B cell (primary cell): ENCODE measurements at regions not wholly inside any gene's neighbourhood (a gene's known extent, or its start where the extent isn't known, plus 50 kb on each side); places are given as distances from the start of the nearest gene placed in this dataset.

ENCODE experiments used
- ATAC-seq: fragments of 200-7000 bp; cut with Tn5 transposase; one replicate; pipeline ENCODE4 v1.10.0; 2021; ENCODE audit warnings: low read depth, mild to moderate bottlenecking, moderate number of reproducible peaks, moderate library complexity
- CTCF ChIA-PET: fragments of 350-600 bp; sonication (Branson Sonifier 250); formaldehyde crosslinking; loops from one replicate; lab custom pipeline; 2021; ENCODE audit warnings: antibody characterized with exemption, inconsistent platforms; lab: Charles Lee
- POLR2A ChIA-PET: fragments of 350-600 bp; sonication (Branson Sonifier 250); formaldehyde crosslinking; loops from one replicate; lab custom pipeline; 2021; ENCODE audit warnings: antibody characterized with exemption; lab: Charles Lee
- DNase-seq: peaks from one replicate; pipeline ENCODE4 v3.0.0; 2013
- H2AFZ ChIP-seq: 2 replicates; pipeline ENCODE4 v1.6.1; 2012; ENCODE audit warnings: mild to moderate bottlenecking, low read depth, low read length; ENCODE audit not compliant: insufficient read depth, poor library complexity, severe bottlenecking
- H3K27ac ChIP-seq, 2 donors: 1 replicate in 1 of 2; 2 replicates in 1 of 2; pipeline ENCODE4 v1.5.1; 2012 to 2013; ENCODE audit warnings: low read length in 2 of 2, mild to moderate bottlenecking in 2 of 2, moderate library complexity in 1 of 2
- H3K27me3 ChIP-seq, 4 experiments: fragments of 200-600 bp in 1 of 4; sonication (generic) in 1 of 4; replicated peaks in 1 of 4; 1 replicate in 2 of 4; 2 replicates in 2 of 4; pipeline versions ENCODE4 v1.6.1 to v1.7.0; 2013 to 2016; ENCODE audit warnings: low read length in 3 of 4, mild to moderate bottlenecking in 2 of 4, mixed read lengths in 1 of 4, moderate library complexity in 1 of 4; ENCODE audit not compliant: insufficient read depth in 4 of 4, control insufficient read depth in 3 of 4; ENCODE audit errors: control extremely low read depth in 1 of 4
- H3K36me3 ChIP-seq, 2 experiments: replicated peaks in 1 of 2; 1 replicate in 1 of 2; 2 replicates in 1 of 2; pipeline versions ENCODE4 v1.6.1 to v1.7.1; 2013; ENCODE audit warnings: low read length in 1 of 2; ENCODE audit not compliant: insufficient read depth in 2 of 2, control insufficient read depth in 1 of 2; ENCODE audit errors: control extremely low read depth in 1 of 2, extremely low read depth in 1 of 2
- H3K4me1 ChIP-seq, 2 donors: fragments of 200-600 bp in 1 of 2; sonication (generic) in 1 of 2; 1 replicate in 1 of 2; 2 replicates in 1 of 2; pipeline versions ENCODE4 v1.5.1 to v1.6.1; 2013 to 2017; ENCODE audit warnings: low read length in 2 of 2; ENCODE audit not compliant: control insufficient read depth in 2 of 2, insufficient read depth in 2 of 2
- H3K4me2 ChIP-seq: replicated peaks from 2 replicates; pipeline ENCODE3; 2012; ENCODE audit warnings: mild to moderate bottlenecking, low read depth, low read length; ENCODE audit not compliant: poor library complexity, severe bottlenecking
- H3K4me3 ChIP-seq, 5 experiments: fragments of 200-600 bp in 1 of 5; sonication (generic) in 1 of 5; 1 replicate in 3 of 5; 2 replicates in 2 of 5; pipeline versions ENCODE4 v1.5.1 to v1.7.0; 2011 to 2016; ENCODE audit warnings: low read length in 4 of 5, mild to moderate bottlenecking in 4 of 5, low read depth in 2 of 5, control low read depth in 1 of 5, moderate library complexity in 1 of 5; ENCODE audit not compliant: insufficient read depth in 1 of 5; ENCODE audit errors: control extremely low read depth in 1 of 5, extremely low read depth in 1 of 5
- H3K79me2 ChIP-seq: fragments of 200-600 bp; sonication (generic); one replicate; pipeline ENCODE4 v1.6.0; 2016; ENCODE audit warnings: low read length; ENCODE audit not compliant: control insufficient read depth, insufficient read depth
- H3K9ac ChIP-seq: fragments of 200-600 bp; sonication (generic); 2 replicates; pipeline ENCODE4 v1.6.1; 2017; ENCODE audit warnings: mild to moderate bottlenecking, low read length, moderate library complexity
- H3K9me3 ChIP-seq, 3 donors: one replicate each; pipeline versions ENCODE4 v1.6.1 to v1.7.1; 2013; ENCODE audit warnings: low read length in 2 of 3; ENCODE audit not compliant: control insufficient read depth in 2 of 3, insufficient read depth in 1 of 3; ENCODE audit errors: control extremely low read depth in 1 of 3
- H4K20me1 ChIP-seq: 2 replicates; pipeline ENCODE4 v1.6.0; 2012; ENCODE audit warnings: mild to moderate bottlenecking, low read length; ENCODE audit not compliant: insufficient read depth, control insufficient read depth, poor library complexity, severe bottlenecking
- H3K27ac Mint-ChIP-seq: one replicate; pipeline ENCODE4 v1.8.0; 2021; ENCODE audit warnings: mixed read lengths
- H3K27me3 Mint-ChIP-seq: one replicate; pipeline ENCODE4 v1.8.0; 2021; ENCODE audit warnings: mixed read lengths
- H3K4me1 Mint-ChIP-seq: one replicate; pipeline ENCODE4 v1.8.0; 2021; ENCODE audit warnings: mixed read lengths
- H3K4me3 Mint-ChIP-seq: one replicate; pipeline ENCODE4 v1.8.0; 2021; ENCODE audit warnings: mixed read lengths
- H3K9me3 Mint-ChIP-seq: one replicate; pipeline ENCODE4 v1.8.0; 2022; ENCODE audit warnings: mixed read lengths; ENCODE audit not compliant: insufficient read depth
- EZH2 ChIP-seq: IDR thresholded peaks from 2 replicates; pipeline ENCODE4 v1.6.1; 2012; ENCODE audit warnings: borderline replicate concordance, low read depth, mild to moderate bottlenecking, moderate library complexity, low read length; ENCODE audit not compliant: insufficient read depth, poor library complexity, severe bottlenecking
- WGBS: methylation state at CpG from one replicate; pipeline ENCODE4 v1.1.5; 2013; ENCODE audit warnings: missing lambda C conversion rate; ENCODE audit not compliant: insufficient coverage; 5-methylcytosine and 5-hydroxymethylcytosine counted together
- intact Hi-C: fragments of 100-400 bp; cut with micrococcal nuclease; formaldehyde crosslinking; loops from one replicate; pipeline ENCODE4 v1.10.0; 2022
- TF ChIP-seq, protein P1 (sequence below): fragments of 200-600 bp; IDR thresholded peaks from one replicate; pipeline ENCODE4 v1.8.0; 2022; ENCODE audit warnings: antibody characterized with exemption, mild to moderate bottlenecking

DNA sequence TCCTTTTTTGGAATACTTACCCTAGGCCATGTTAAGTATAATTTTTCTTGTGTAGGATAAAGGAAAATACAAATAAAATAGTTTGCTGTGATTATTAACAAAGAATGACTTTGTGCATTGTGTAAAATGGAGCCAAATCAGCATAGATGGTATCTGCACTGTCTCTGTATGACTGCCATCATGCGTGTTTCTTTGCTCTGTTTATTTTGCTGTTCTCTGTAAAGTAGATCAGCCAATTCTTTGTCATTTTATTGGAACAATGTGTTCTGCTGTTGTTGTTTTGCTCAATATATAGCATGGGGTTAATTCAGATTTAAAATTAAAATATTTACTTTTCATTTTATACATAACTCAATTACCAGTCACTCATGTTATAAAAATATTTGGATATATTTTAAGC lies 181.3 kb upstream of the UBE2E3 start:
- no peaks in the 10 kb centered on the region for H4K20me1 ChIP-seq
- no peaks in the 10 kb centered on the region for H3K36me3 ChIP-seq
- no peaks in the 10 kb centered on the region for H3K79me2 ChIP-seq
- Mint-ChIP-seq H3K4me1 (no peaks in the 10 kb centered on the region), H3K9me3 (no peaks in the 10 kb centered on the region), H3K27me3 (peaks cover 4% of the 10 kb centered on the region), H3K4me3 (no peak overlapping the region), H3K27ac (no peak overlapping the region)
- H2AFZ ChIP-seq: no peak overlapping the region
- H3K4me2 ChIP-seq: no peak overlapping the region
- ATAC-seq: no peak
- H3K4me1 ChIP-seq: no peaks in the 10 kb centered on the region
- no peaks in the 10 kb centered on the region for H3K9me3 ChIP-seq
- POLR2A ChIA-PET: no interaction called here
- no peak overlapping the region for H3K27ac ChIP-seq
- CTCF ChIA-PET: no interaction called here
- TF ChIP-seq, protein P1, sequence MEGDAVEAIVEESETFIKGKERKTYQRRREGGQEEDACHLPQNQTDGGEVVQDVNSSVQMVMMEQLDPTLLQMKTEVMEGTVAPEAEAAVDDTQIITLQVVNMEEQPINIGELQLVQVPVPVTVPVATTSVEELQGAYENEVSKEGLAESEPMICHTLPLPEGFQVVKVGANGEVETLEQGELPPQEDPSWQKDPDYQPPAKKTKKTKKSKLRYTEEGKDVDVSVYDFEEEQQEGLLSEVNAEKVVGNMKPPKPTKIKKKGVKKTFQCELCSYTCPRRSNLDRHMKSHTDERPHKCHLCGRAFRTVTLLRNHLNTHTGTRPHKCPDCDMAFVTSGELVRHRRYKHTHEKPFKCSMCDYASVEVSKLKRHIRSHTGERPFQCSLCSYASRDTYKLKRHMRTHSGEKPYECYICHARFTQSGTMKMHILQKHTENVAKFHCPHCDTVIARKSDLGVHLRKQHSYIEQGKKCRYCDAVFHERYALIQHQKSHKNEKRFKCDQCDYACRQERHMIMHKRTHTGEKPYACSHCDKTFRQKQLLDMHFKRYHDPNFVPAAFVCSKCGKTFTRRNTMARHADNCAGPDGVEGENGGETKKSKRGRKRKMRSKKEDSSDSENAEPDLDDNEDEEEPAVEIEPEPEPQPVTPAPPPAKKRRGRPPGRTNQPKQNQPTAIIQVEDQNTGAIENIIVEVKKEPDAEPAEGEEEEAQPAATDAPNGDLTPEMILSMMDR: no peak
- no peak for TF ChIP-seq EZH2
- intact Hi-C loops: no loop called here
- WGBS: no CpG with 5 or more reads among the region's 1 CpG
- H3K9ac ChIP-seq: no peak overlapping the region
- no peak overlapping the region for H3K4me3 ChIP-seq
- DNase-seq: no peak
- no peaks in the 10 kb centered on the region for H3K27me3 ChIP-seq

DNA sequence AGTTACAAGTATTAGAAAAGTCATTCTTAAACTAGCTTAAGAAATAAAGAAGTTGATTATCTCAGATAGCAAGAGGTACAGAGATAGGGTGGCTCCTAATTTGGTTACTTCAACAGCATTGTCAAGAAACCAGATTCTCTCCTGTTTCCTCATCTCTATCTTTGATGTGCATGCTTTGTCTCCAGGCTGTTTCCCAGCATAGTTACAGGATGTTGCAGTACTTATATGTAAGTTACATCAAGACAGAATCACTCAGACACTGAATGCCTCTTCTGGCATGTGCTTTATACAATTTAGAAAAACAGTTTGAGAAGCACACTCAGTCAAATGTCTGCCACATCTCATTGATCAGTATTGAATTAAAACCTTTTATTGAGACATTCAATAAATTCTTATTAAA lies 189.5 kb upstream of the UBE2E3 start:
- H3K4me2 ChIP-seq: no peak overlapping the region
- no peak overlapping the region for H2AFZ ChIP-seq
- no peak overlapping the region for H3K9ac ChIP-seq
- no peaks in the 10 kb centered on the region for H3K36me3 ChIP-seq
- Mint-ChIP-seq H3K4me3 (no peak overlapping the region), H3K4me1 (no peaks in the 10 kb centered on the region), H3K27me3 (peaks cover 6% of the 10 kb centered on the region), H3K9me3 (no peaks in the 10 kb centered on the region), H3K27ac (no peak overlapping the region)
- intact Hi-C loops: no loop called here
- ChIA-PET CTCF (no interaction called here), POLR2A (no interaction called here)
- H3K4me1 ChIP-seq: no peaks in the 10 kb centered on the region
- H3K27ac ChIP-seq: no peak overlapping the region
- no peak overlapping the region for H3K4me3 ChIP-seq
- H3K79me2 ChIP-seq: no peaks in the 10 kb centered on the region
- TF ChIP-seq, protein P1: no peak
- no peak for TF ChIP-seq EZH2
- no peak for DNase-seq
- H3K9me3 ChIP-seq: no peaks in the 10 kb centered on the region
- no peaks in the 10 kb centered on the region for H3K27me3 ChIP-seq
- H4K20me1 ChIP-seq: no peaks in the 10 kb centered on the region
- no peak for ATAC-seq
